K562 (cell line): ENCODE measurements at regions not wholly inside any gene's neighbourhood (a gene's known extent, or its start where the extent isn't known, plus 50 kb on each side); places are given as distances from the start of the nearest gene placed in this dataset.

Experiments
- ATAC-seq: fragments of 200-7000 bp; cut with Tn5 transposase; 3 replicates; pipeline ENCODE4 v1.9.1; 2020; ENCODE audit warnings: moderate library complexity
- BruUV-seq: library from RNA; stranded (reverse); fragments of 400-500 nt; replicated peaks from 2 replicates; lab custom pipeline; 2021; lab: Mats Ljungman, UMichigan
- CTCF ChIA-PET: fragments of 300-600 bp; formaldehyde crosslinking; extraction: SDS; loops from one replicate; lab custom pipeline; 2021; ENCODE audit warnings: low intra/inter-chr PET ratio; lab: Yijun Ruan, JAX
- POLR2A ChIA-PET: fragments of 300-600, 350-650 bp; sonication (Branson Sonifier 250); formaldehyde crosslinking; extraction: SDS; loops from one replicate; lab custom pipeline; 2021; ENCODE audit warnings: antibody characterized with exemption, inconsistent platforms; lab: Yijun Ruan, JAX
- DNase-seq, 4 experiments: peaks; one replicate each; pipeline versions ENCODE4 v3.0.0 to v3.0.0-alpha.2; 2011 to 2018; ENCODE audit warnings: low spot score in 3 of 4, mixed read lengths in 3 of 4; ENCODE audit errors: extremely low read depth in 1 of 4
- FAIRE-seq: peaks from 2 replicates; lab custom pipeline; 2011; peaks lifted over from hg19 to GRCh38; lab: Jason Lieb, UNC
- H2AFZ ChIP-seq: 2 replicates; pipeline ENCODE4 v1.6.0; 2011; ENCODE audit warnings: low read depth, low read length, control low read depth, inconsistent platforms
- H3K27ac ChIP-seq: fragments of 200-600 bp; 3 replicates; pipeline ENCODE4 v1.8.0; 2011; ENCODE audit warnings: low read depth, mild to moderate bottlenecking, control low read depth, inconsistent platforms, low read length, moderate library complexity, mixed read lengths; ENCODE audit errors: extremely low read depth
- H3K27me3 ChIP-seq, 2 experiments: fragments of 300-600 bp in 1 of 2; 2 replicates in 1 of 2; 3 replicates in 1 of 2; pipeline versions ENCODE4 v1.6.0 to v1.8.0; 2011; ENCODE audit warnings: inconsistent platforms in 2 of 2, low read length in 2 of 2, mild to moderate bottlenecking in 1 of 2, mixed read lengths in 1 of 2, moderate library complexity in 1 of 2; ENCODE audit not compliant: control insufficient read depth in 2 of 2, insufficient read depth in 2 of 2
- H3K36me3 ChIP-seq: fragments of 300-600 bp; 3 replicates; pipeline ENCODE4 v1.8.0; 2011; ENCODE audit warnings: mild to moderate bottlenecking, low read length, inconsistent platforms; ENCODE audit not compliant: control insufficient read depth, insufficient read depth
- H3K4me1 ChIP-seq, 2 experiments: fragments of 200-600 bp in 1 of 2; replicated peaks in 1 of 2; 2 replicates in 1 of 2; 3 replicates in 1 of 2; pipeline versions ENCODE4 v1.5.1 to v1.8.0; 2011; ENCODE audit warnings: inconsistent platforms in 2 of 2, low read length in 2 of 2, mild to moderate bottlenecking in 1 of 2, mixed read lengths in 1 of 2, moderate library complexity in 1 of 2; ENCODE audit not compliant: control insufficient read depth in 2 of 2, insufficient read depth in 2 of 2
- H3K4me2 ChIP-seq: 2 replicates; pipeline ENCODE4 v1.6.1; 2011; ENCODE audit warnings: low read length, control low read depth, inconsistent platforms, mixed read lengths; ENCODE audit not compliant: insufficient read depth
- H3K4me3 ChIP-seq: fragments of 200-600 bp; sonication (generic), shearing (Covaris generic); 2 replicates; pipeline ENCODE4 v1.5.1; 2016; ENCODE audit warnings: control low read depth, inconsistent platforms
- H3K79me2 ChIP-seq: fragments of 200-600 bp; 3 replicates; pipeline ENCODE4 v1.8.0; 2011; ENCODE audit warnings: low read length, inconsistent platforms; ENCODE audit not compliant: control insufficient read depth, insufficient read depth
- H3K9ac ChIP-seq, 2 experiments: 2 replicates each; pipeline versions ENCODE4 v1.6.0 to v1.6.1; 2011; ENCODE audit warnings: low read depth in 2 of 2, low read length in 2 of 2, control low read depth in 1 of 2, inconsistent platforms in 1 of 2, mild to moderate bottlenecking in 1 of 2, mixed read lengths in 1 of 2; ENCODE audit not compliant: insufficient read depth in 1 of 2
- H3K9me1 ChIP-seq: one replicate; pipeline ENCODE4 v1.6.0; 2011; ENCODE audit warnings: inconsistent platforms, mild to moderate bottlenecking, low read length, moderate library complexity; ENCODE audit not compliant: control insufficient read depth, insufficient read depth
- H3K9me3 ChIP-seq: replicated peaks from 2 replicates; pipeline ENCODE4 v1.5.1; 2011; ENCODE audit warnings: low read depth, low read length, inconsistent platforms; ENCODE audit not compliant: control insufficient read depth, insufficient read depth
- H4K20me1 ChIP-seq: replicated peaks from 2 replicates; pipeline ENCODE4 v1.6.1; 2011; ENCODE audit warnings: low read length, inconsistent platforms, mixed read lengths; ENCODE audit not compliant: control insufficient read depth, insufficient read depth
- C11orf30 ChIP-seq: fragments of 450-650 bp; IDR thresholded peaks from 2 replicates; pipeline ENCODE4 v1.6.1; 2016; ENCODE audit warnings: low read depth, mild to moderate bottlenecking
- FUS ChIP-seq: fragments of 200-400 bp; formaldehyde crosslinking; optimal IDR thresholded peaks from 2 replicates; pipeline ENCODE3; 2017; ENCODE audit warnings: low read depth, low read length
- IRF2 ChIP-seq: sonication (generic); formaldehyde crosslinking; IDR thresholded peaks from 2 replicates; pipeline ENCODE4 v1.8.1; 2022; ENCODE audit warnings: mild to moderate bottlenecking, missing genetic modification reagents
- MAFF ChIP-seq: IDR thresholded peaks from 2 replicates; pipeline ENCODE4 v1.6.1; 2012; ENCODE audit warnings: low read length, improper control_type of control experiment
- MAFG ChIP-seq: fragments of 450-650 bp; conservative IDR thresholded peaks from 2 replicates; pipeline ENCODE4 v1.6.1; 2016; ENCODE audit warnings: missing genetic modification characterization, missing compliant biosample characterization
- MAFK ChIP-seq: IDR thresholded peaks from 2 replicates; pipeline ENCODE4 v1.6.1; 2011; ENCODE audit warnings: low read length, improper control_type of control experiment
- MIER1 ChIP-seq: fragments of 450-650 bp; IDR thresholded peaks from 2 replicates; pipeline ENCODE4 v1.6.1; 2016; ENCODE audit warnings: antibody characterized with exemption, mild to moderate bottlenecking, low read depth
- NR2C1 ChIP-seq, 2 experiments: fragments of 450-650 bp; IDR thresholded peaks; 2 replicates each; pipeline ENCODE4 v1.6.1; 2017; ENCODE audit warnings: mild to moderate bottlenecking in 2 of 2, antibody characterized with exemption in 1 of 2, inconsistent platforms in 1 of 2, missing compliant biosample characterization in 1 of 2, missing genetic modification characterization in 1 of 2
- NR2F6 ChIP-seq: fragments of 450-650 bp; formaldehyde crosslinking; IDR thresholded peaks from 2 replicates; pipeline ENCODE4 v1.4.0; 2020; ENCODE audit warnings: mild to moderate bottlenecking
- POLR2H ChIP-seq: IDR thresholded peaks from 2 replicates; pipeline ENCODE4 v1.6.1; 2016; ENCODE audit warnings: missing genetic modification characterization, low read depth, mild to moderate bottlenecking, control low read depth, missing compliant biosample characterization, moderate library complexity
- PPARD ChIP-seq: fragments of 250-450 bp; sonication (Bioruptor Pico); IDR thresholded peaks from 2 replicates; pipeline ENCODE4 v1.8.0; 2022; ENCODE audit warnings: inconsistent platforms, mild to moderate bottlenecking, moderate library complexity
- ZNF184 ChIP-seq: sonication (generic); formaldehyde crosslinking; IDR thresholded peaks from 2 replicates; pipeline ENCODE4 v1.5.0; 2020; ENCODE audit warnings: missing genetic modification reagents
- ZNF347 ChIP-seq: fragments of 450-650 bp; formaldehyde crosslinking; IDR thresholded peaks from 2 replicates; pipeline ENCODE4 v1.4.0; 2020; ENCODE audit warnings: low read depth, mild to moderate bottlenecking, moderate library complexity
- ZNF764 ChIP-seq: fragments of 250-450 bp; sonication (Bioruptor Pico); IDR thresholded peaks from 2 replicates; pipeline ENCODE4 v1.4.0; 2020; ENCODE audit warnings: low read depth, mild to moderate bottlenecking, moderate library complexity
- WGBS: fragments of 100-300 bp; shearing (Covaris generic); methylation state at CpG from one replicate; pipeline ENCODE4 v1.1.6; 2016; ENCODE audit warnings: low coverage, mixed read lengths; ENCODE audit not compliant: insufficient coverage; ENCODE audit errors: missing lambda C conversion rate; 5-methylcytosine and 5-hydroxymethylcytosine counted together
- in situ Hi-C: fragments of 300-500 bp; cut with MboI; formaldehyde crosslinking; loops from 4 replicates; pipeline ENCODE4 v1.15.0; 2018; ENCODE audit warnings: inconsistent platforms, mixed read lengths
- intact Hi-C: fragments of 100-400 bp; cut with micrococcal nuclease; formaldehyde crosslinking; loops from 2 replicates; pipeline ENCODE4 v1.14.2; 2022
- TF ChIP-seq, protein P1 (sequence below): fragments of 450-650 bp; conservative IDR thresholded peaks from 2 replicates; pipeline ENCODE4 v1.6.1; 2016; ENCODE audit warnings: missing genetic modification characterization, low read depth, mild to moderate bottlenecking, missing compliant biosample characterization, moderate library complexity
- TF ChIP-seq, protein P2 (sequence below): IDR thresholded peaks from 2 replicates; pipeline ENCODE4 v1.6.1; 2011; ENCODE audit not compliant: insufficient read length; ENCODE audit errors: extremely low read depth

DNA sequence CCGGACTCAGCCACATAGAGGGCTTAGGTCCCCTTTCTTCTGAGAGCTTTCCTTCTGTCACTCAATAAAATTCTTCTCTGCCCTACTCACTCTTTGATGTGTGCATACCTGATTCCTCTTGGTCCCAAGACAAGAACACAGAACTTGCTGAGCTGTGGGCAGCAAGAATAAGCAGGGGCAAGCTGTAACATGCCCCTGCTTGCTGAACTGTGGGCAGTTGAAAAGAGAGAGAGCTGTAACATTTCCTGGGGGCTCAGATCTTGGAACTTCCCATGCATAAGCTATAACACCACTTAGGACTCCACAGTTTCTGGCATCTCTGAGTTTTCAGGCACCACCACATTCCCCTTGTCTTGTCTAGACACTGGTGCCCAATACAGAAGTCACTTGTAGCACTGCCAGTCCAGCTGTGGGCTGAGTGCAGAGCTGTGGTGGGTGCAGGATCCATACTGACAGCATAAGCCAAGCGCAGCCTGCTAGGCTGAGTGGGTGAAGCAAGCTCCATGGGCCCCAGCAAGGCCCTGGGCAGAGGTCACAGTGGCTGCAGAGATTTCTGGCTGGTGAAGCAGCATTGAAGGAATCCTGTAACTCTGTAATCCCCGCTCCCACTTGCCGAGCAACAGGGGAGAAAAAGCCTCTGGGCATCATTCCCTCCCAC is 241.2 kb downstream of the PCDH10 start:
- no peak for ATAC-seq
- CTCF ChIA-PET, result no interaction called here
- no peaks in the 10 kb centered on the region; a peak in 1 of 5 replicates for H3K4me1 ChIP-seq
- H3K4me3 ChIP-seq, result no peak overlapping the region
- H3K79me2 ChIP-seq, result no peaks in the 10 kb centered on the region
- H3K9ac ChIP-seq, result no peak overlapping the region
- in situ Hi-C loops, result no loop called here
- no peaks in the 10 kb centered on the region for H3K27me3 ChIP-seq
- intact Hi-C loops, result no loop called here
- DNase-seq, result no peak
- no peak overlapping the region for H3K27ac ChIP-seq
- no peaks in the 10 kb centered on the region for H3K9me1 ChIP-seq
- H3K4me2 ChIP-seq, result no peak overlapping the region
- POLR2A ChIA-PET, result no interaction called here
- 5% methylated on average over 4 of the region's 4 CpGs for WGBS
- TF ChIP-seq ZNF347 (CRISPR knock-in tag), result no peak
- TF ChIP-seq, protein P1, sequence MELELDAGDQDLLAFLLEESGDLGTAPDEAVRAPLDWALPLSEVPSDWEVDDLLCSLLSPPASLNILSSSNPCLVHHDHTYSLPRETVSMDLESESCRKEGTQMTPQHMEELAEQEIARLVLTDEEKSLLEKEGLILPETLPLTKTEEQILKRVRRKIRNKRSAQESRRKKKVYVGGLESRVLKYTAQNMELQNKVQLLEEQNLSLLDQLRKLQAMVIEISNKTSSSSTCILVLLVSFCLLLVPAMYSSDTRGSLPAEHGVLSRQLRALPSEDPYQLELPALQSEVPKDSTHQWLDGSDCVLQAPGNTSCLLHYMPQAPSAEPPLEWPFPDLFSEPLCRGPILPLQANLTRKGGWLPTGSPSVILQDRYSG (tag), result no peak
- TF ChIP-seq, all 486 proteins: peak for 0
- BruUV-seq, result no TSS peak
- H3K36me3 ChIP-seq, result no peaks in the 10 kb centered on the region
- H3K9me3 ChIP-seq, result no peaks in the 10 kb centered on the region
- no peak for FAIRE-seq
- no peak overlapping the region for H2AFZ ChIP-seq
- no peaks in the 10 kb centered on the region for H4K20me1 ChIP-seq

- H3K4me2 ChIP-seq, result no peak overlapping the region
- no peak for ATAC-seq
- H3K79me2 ChIP-seq, result no peaks in the 10 kb centered on the region
- no TSS peak for BruUV-seq
- in situ Hi-C loops (no loop called here), intact Hi-C loops (no loop called here)
- WGBS, result 4% methylated on average over 3 of the region's 3 CpGs
- DNase-seq, result no peak
- H3K27me3 ChIP-seq, result no peaks in the 10 kb centered on the region
- no peaks in the 10 kb centered on the region for H3K9me1 ChIP-seq
- H3K27ac ChIP-seq, result no peak overlapping the region
- H2AFZ ChIP-seq, result no peak overlapping the region
- ChIA-PET CTCF (no interaction called here), POLR2A (no interaction called here)
- no peaks in the 10 kb centered on the region for H3K9me3 ChIP-seq
- no peaks in the 10 kb centered on the region for H3K36me3 ChIP-seq
- FAIRE-seq, result no peak
- no peak overlapping the region for H3K9ac ChIP-seq
- no peaks in the 10 kb centered on the region for H4K20me1 ChIP-seq
- peaks cover 0 to 3% of the 10 kb centered on the region in 2 experiments; a peak in 1 of 5 replicates for H3K4me1 ChIP-seq
- H3K4me3 ChIP-seq, result no peak overlapping the region
- TF ChIP-seq NR2F6 (no peak), NR2C1 (IDR thresholded peaks at IDR 0.05) (no peak), NR2C1 (tag; IDR thresholded peaks at IDR 0.05) (no peak), POLR2H (tag) (no peak), MIER1 (no peak), MAFG (tag) (peak; percentile 74), ZNF184 (CRISPR knock-in tag) (no peak), C11orf30 (peak; percentile 62; the same call in 1 of the 2 replicates), MAFK (peak; percentile 88), MAFF (peak; percentile 84), PPARD (CRISPR knock-in tag) (no peak), ZNF764 (CRISPR knock-in tag) (no peak), FUS (no peak), IRF2 (CRISPR knock-in tag) (no peak)
- TF ChIP-seq, protein P2, sequence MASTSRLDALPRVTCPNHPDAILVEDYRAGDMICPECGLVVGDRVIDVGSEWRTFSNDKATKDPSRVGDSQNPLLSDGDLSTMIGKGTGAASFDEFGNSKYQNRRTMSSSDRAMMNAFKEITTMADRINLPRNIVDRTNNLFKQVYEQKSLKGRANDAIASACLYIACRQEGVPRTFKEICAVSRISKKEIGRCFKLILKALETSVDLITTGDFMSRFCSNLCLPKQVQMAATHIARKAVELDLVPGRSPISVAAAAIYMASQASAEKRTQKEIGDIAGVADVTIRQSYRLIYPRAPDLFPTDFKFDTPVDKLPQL, result no peak
These were observed 239.9 kb downstream of the PCDH10 start for GRCh38 chr4:133389029-133389428.
